ENCODE measurements at regions not wholly inside any gene's neighbourhood (a gene's known extent, or its start where the extent isn't known, plus 50 kb on each side); places are given as distances from the start of the nearest gene placed in this dataset.

GRCh38 chr13:81726037-81726726, 1385.3 kb upstream of the SPRY2 start:
- no peak for TF ChIP-seq SMC3 (conservative IDR thresholded peaks at IDR 0.05; ENCODE audit: poor library complexity)
- TF ChIP-seq, protein P1, sequence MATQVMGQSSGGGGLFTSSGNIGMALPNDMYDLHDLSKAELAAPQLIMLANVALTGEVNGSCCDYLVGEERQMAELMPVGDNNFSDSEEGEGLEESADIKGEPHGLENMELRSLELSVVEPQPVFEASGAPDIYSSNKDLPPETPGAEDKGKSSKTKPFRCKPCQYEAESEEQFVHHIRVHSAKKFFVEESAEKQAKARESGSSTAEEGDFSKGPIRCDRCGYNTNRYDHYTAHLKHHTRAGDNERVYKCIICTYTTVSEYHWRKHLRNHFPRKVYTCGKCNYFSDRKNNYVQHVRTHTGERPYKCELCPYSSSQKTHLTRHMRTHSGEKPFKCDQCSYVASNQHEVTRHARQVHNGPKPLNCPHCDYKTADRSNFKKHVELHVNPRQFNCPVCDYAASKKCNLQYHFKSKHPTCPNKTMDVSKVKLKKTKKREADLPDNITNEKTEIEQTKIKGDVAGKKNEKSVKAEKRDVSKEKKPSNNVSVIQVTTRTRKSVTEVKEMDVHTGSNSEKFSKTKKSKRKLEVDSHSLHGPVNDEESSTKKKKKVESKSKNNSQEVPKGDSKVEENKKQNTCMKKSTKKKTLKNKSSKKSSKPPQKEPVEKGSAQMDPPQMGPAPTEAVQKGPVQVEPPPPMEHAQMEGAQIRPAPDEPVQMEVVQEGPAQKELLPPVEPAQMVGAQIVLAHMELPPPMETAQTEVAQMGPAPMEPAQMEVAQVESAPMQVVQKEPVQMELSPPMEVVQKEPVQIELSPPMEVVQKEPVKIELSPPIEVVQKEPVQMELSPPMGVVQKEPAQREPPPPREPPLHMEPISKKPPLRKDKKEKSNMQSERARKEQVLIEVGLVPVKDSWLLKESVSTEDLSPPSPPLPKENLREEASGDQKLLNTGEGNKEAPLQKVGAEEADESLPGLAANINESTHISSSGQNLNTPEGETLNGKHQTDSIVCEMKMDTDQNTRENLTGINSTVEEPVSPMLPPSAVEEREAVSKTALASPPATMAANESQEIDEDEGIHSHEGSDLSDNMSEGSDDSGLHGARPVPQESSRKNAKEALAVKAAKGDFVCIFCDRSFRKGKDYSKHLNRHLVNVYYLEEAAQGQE (IDR thresholded peaks at IDR 0.05; ENCODE audit: borderline replicate concordance): no peak
- TF ChIP-seq RAD21 (conservative IDR thresholded peaks at IDR 0.05): no peak
- no peak for TF ChIP-seq EP300 (conservative IDR thresholded peaks at IDR 0.05; ENCODE audit: poor library complexity, severe bottlenecking)
- TF ChIP-seq EZH2 (IDR thresholded peaks at IDR 0.05; ENCODE audit: borderline replicate concordance, insufficient read depth, low read length, poor library complexity, severe bottlenecking): no peak
- no peak for TF ChIP-seq TAF1 (IDR thresholded peaks at IDR 0.05; ENCODE audit: low read depth)
- TF ChIP-seq MXI1 (conservative IDR thresholded peaks at IDR 0.05; ENCODE audit: poor library complexity, severe bottlenecking): no peak
- TF ChIP-seq, protein P2, sequence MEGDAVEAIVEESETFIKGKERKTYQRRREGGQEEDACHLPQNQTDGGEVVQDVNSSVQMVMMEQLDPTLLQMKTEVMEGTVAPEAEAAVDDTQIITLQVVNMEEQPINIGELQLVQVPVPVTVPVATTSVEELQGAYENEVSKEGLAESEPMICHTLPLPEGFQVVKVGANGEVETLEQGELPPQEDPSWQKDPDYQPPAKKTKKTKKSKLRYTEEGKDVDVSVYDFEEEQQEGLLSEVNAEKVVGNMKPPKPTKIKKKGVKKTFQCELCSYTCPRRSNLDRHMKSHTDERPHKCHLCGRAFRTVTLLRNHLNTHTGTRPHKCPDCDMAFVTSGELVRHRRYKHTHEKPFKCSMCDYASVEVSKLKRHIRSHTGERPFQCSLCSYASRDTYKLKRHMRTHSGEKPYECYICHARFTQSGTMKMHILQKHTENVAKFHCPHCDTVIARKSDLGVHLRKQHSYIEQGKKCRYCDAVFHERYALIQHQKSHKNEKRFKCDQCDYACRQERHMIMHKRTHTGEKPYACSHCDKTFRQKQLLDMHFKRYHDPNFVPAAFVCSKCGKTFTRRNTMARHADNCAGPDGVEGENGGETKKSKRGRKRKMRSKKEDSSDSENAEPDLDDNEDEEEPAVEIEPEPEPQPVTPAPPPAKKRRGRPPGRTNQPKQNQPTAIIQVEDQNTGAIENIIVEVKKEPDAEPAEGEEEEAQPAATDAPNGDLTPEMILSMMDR (IDR thresholded peaks at IDR 0.05; ENCODE audit: poor library complexity, severe bottlenecking): no peak
- Histone ChIP-seq H3K36me3 (ENCODE audit: insufficient read depth, low read length) (no peaks in the 10 kb centered on the region), H3K27me3 (ENCODE audit: insufficient read depth, low read depth, low read length) (no peaks in the 10 kb centered on the region), H3K79me2 (replicated peaks; ENCODE audit: insufficient read depth, low read length) (no peaks in the 10 kb centered on the region), H3K27ac (ENCODE audit: low read length) (no peak overlapping the region), H3K9ac (ENCODE audit: low read length) (no peak overlapping the region), H3K4me3 (ENCODE audit: low read length) (no peak overlapping the region), H3K9me3 (ENCODE audit: low read length) (no peaks in the 10 kb centered on the region), H2AFZ (ENCODE audit: low read depth, low read length) (no peak overlapping the region), H3F3A (ENCODE audit: insufficient read depth, low read length, poor library complexity, severe bottlenecking) (no peaks in the 10 kb centered on the region), H3K9me2 (ENCODE audit: insufficient read depth, low read length) (no peaks in the 10 kb centered on the region), H4K20me1 (ENCODE audit: insufficient read depth) (no peaks in the 10 kb centered on the region), H3K4me2 (ENCODE audit: low read length) (no peak overlapping the region)

DNA sequence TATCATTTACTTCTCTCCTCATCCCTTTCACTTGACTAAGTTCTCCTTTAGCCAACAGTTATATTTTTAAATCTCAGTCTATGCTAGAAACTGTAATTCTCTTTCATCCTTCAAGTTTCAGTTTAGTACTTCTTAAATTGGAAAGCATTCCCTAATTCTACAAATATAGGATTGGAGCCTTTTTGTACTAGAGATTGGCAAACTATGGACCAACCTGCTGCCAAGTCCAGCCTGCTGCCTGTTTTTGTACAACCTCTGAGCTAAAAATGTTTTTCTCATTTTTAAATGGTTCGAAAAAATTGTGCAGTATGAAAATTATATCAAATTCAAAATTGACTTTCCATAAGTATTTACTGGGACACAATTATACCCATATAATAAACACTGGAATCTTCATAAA, 1381.5 kb upstream of the SPRY2 start:
- no peaks in the 10 kb centered on the region for H3K9me3 ChIP-seq (ENCODE audit: low read length)
- H3K9me2 ChIP-seq (ENCODE audit: insufficient read depth, low read length): no peaks in the 10 kb centered on the region
- no peak overlapping the region for H3K4me2 ChIP-seq (ENCODE audit: low read length)
- H3K36me3 ChIP-seq (ENCODE audit: insufficient read depth, low read length): no peaks in the 10 kb centered on the region
- H3K27me3 ChIP-seq (ENCODE audit: insufficient read depth, low read depth, low read length): no peaks in the 10 kb centered on the region
- no peak for TF ChIP-seq POLR2AphosphoS5 (IDR thresholded peaks at IDR 0.05)
- TF ChIP-seq TAF1 (IDR thresholded peaks at IDR 0.05; ENCODE audit: low read depth): no peak
- TF ChIP-seq, protein P2 (IDR thresholded peaks at IDR 0.05; ENCODE audit: poor library complexity, severe bottlenecking): no peak
- TF ChIP-seq, protein P1 (IDR thresholded peaks at IDR 0.05; ENCODE audit: borderline replicate concordance): no peak
- no peak for TF ChIP-seq SMC3 (conservative IDR thresholded peaks at IDR 0.05; ENCODE audit: poor library complexity)
- no peak for TF ChIP-seq MXI1 (conservative IDR thresholded peaks at IDR 0.05; ENCODE audit: poor library complexity, severe bottlenecking)
- no peak for TF ChIP-seq EP300 (conservative IDR thresholded peaks at IDR 0.05; ENCODE audit: poor library complexity, severe bottlenecking)
- TF ChIP-seq EZH2 (IDR thresholded peaks at IDR 0.05; ENCODE audit: borderline replicate concordance, insufficient read depth, low read length, poor library complexity, severe bottlenecking): no peak
- TF ChIP-seq RAD21 (conservative IDR thresholded peaks at IDR 0.05): no peak
- H3K4me3 ChIP-seq (ENCODE audit: low read length): no peak overlapping the region
- no peaks in the 10 kb centered on the region for H3K79me2 ChIP-seq (replicated peaks; ENCODE audit: insufficient read depth, low read length)
- H3K9ac ChIP-seq (ENCODE audit: low read length): no peak overlapping the region
- H3K27ac ChIP-seq (ENCODE audit: low read length): no peak overlapping the region
- H3F3A ChIP-seq (ENCODE audit: insufficient read depth, low read length, poor library complexity, severe bottlenecking): no peaks in the 10 kb centered on the region
- no peak overlapping the region for H2AFZ ChIP-seq (ENCODE audit: low read depth, low read length)
- H4K20me1 ChIP-seq (ENCODE audit: insufficient read depth): no peaks in the 10 kb centered on the region
